Ovary (tissue), 3 donors: ENCODE measurements at regions not wholly inside any gene's neighbourhood (a gene's known extent, or its start where the extent isn't known, plus 50 kb on each side); places are given as distances from the start of the nearest gene placed in this dataset.

Experiments used
- EP300 ChIP-seq: sonication (generic); formaldehyde crosslinking; IDR thresholded peaks from one replicate; pipeline ENCODE4 v1.6.1; 2017; ENCODE audit warnings: antibody characterized with exemption
- POLR2A ChIP-seq: fragments of 450-650 bp; IDR thresholded peaks from one replicate; pipeline ENCODE4 v1.6.1; 2017; ENCODE audit warnings: antibody characterized with exemption, mild to moderate bottlenecking, moderate library complexity
- TF ChIP-seq, protein P1 (sequence below), 3 donors: fragments of 450-650 bp in 2 of 3; fragments of 200-600 bp in 1 of 3; IDR thresholded peaks; one replicate each; pipeline versions ENCODE4 v1.5.1 to v1.8.0; 2016 to 2022; ENCODE audit warnings: antibody characterized with exemption in 3 of 3, mild to moderate bottlenecking in 1 of 3
- donor health status: DM: no; HTN: no; CAD: no.

DNA sequence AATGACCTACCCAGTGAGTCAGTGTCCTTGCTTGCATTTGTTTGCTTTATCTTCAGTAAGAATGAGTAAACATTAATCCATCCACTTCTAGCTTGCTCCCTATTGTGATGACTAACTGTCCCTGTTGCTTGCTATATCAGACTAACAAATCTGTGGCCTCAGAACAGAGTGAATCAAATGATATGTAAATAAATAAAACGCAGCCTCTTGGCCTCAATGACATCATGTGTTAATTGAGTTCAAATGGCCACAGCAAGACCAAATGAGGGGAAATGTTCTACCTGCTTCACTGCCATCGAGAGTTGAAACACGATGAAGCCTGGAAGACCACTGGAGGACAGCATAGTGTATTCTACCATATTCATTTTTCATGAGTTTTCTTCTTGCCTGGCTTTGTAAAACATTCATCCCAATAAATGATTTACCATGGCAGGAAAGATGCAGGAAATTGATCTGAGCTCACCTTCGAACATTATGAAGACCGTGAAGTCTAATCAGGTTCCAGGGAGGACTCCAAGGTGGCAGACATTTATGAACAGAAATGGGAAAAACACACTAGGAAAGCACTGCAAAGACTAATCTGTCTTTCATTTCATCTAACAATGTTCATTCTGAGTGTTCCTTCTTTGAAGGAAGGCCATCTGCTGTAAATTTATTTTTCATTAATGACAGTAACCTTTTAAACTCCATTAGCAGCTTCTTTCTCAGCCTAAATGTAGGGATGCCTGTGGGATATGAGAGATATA lies 1144.5 kb downstream of the TUSC7 start:
- TF ChIP-seq, protein P1, sequence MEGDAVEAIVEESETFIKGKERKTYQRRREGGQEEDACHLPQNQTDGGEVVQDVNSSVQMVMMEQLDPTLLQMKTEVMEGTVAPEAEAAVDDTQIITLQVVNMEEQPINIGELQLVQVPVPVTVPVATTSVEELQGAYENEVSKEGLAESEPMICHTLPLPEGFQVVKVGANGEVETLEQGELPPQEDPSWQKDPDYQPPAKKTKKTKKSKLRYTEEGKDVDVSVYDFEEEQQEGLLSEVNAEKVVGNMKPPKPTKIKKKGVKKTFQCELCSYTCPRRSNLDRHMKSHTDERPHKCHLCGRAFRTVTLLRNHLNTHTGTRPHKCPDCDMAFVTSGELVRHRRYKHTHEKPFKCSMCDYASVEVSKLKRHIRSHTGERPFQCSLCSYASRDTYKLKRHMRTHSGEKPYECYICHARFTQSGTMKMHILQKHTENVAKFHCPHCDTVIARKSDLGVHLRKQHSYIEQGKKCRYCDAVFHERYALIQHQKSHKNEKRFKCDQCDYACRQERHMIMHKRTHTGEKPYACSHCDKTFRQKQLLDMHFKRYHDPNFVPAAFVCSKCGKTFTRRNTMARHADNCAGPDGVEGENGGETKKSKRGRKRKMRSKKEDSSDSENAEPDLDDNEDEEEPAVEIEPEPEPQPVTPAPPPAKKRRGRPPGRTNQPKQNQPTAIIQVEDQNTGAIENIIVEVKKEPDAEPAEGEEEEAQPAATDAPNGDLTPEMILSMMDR (IDR thresholded peaks at IDR 0.05) = no peak
- TF ChIP-seq EP300 (no peak), POLR2A (no peak)
